GM12892 (cell line): ENCODE measurements at regions not wholly inside any gene's neighbourhood (a gene's known extent, or its start where the extent isn't known, plus 50 kb on each side); places are given as distances from the start of the nearest gene placed in this dataset.

Experiments used
- POLR2A ChIP-seq: IDR thresholded peaks from 2 replicates; pipeline ENCODE4 v1.6.1; 2011; ENCODE audit warnings: low read depth, low read length, control low read depth
- POLR2AphosphoS5 ChIP-seq: IDR thresholded peaks from 2 replicates; pipeline ENCODE4 v1.6.1; 2011; ENCODE audit warnings: low read depth, low read length, control low read depth

- TF ChIP-seq POLR2A = no peak
- no peak for TF ChIP-seq POLR2AphosphoS5
Observed at GRCh38 chr1:98385652-98386051, 275.9 kb upstream of the SNX7 start.
